ENCODE measurements at regions not wholly inside any gene's neighbourhood (a gene's known extent, or its start where the extent isn't known, plus 50 kb on each side); places are given as distances from the start of the nearest gene placed in this dataset.
A peak's percentile ranks its signal among the peaks of the same experiment; 100 is the strongest.
"Not testable (repeated sequence)": the region's sequence is repeated elsewhere in the genome, so short reads cannot be mapped to it uniquely, and the experiment has no call there.

DNA sequence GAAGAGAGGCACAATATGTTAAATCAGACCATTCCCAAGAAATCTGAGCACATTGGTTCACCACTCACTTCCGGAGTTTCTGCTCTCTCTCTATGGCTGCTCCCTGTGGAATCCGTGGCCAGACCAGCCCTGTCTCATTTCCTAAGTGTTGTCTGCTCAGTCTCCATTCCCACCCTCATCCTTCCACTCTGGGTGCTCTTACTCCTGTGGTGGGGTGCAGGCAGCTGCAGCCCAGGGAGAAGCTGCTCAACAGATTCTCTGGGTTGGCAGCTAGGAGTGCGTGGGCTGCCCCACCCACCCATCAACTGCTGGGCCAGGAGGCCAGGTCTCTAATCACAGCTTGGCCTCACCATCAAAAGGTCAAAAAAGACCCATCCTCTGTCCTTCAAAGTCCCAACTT, 98.3 kb downstream of the ARL4C start:
- Histone ChIP-seq H3K27me3 (no peaks in the 10 kb centered on the region), H3K9me3 (replicated peaks) (0 out of 2 replicates have a peak, but pooled peaks cover 4% of the 10 kb centered on the region), H3K4me3 (no peak overlapping the region), H3K36me3 (no peaks in the 10 kb centered on the region), H3K27ac (no peak overlapping the region), H3K4me1 (peaks cover 26% of the 10 kb centered on the region)
- no peak for DNase-seq

DNA sequence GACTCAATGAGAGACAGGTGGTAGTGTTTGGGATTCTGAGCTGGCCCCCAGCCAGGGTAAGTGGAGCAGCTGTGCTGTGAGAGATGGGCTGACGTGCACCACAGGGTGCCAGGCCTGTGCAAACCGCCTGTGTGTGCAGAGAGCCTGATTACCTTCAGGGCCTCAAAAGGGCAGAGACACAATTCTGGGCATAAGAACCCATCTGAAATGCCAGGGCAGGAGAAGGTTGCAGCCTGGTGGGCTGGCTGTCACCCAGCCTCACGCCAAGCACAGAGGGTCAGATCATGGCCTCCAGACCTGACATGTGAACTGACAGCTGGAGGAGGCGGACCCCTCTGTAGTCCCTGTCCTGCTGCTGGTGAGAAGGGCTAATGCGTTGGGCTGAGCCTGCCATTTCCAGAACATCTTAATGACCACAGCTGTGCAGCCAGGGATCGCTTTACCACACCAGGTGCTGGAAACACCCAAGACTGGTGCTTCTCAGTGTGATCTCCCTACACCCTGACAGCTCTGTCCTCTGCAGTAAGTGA, 100.9 kb downstream of the ARL4C start:
- no peaks in the 10 kb centered on the region for H3K36me3 ChIP-seq
- peak; percentile 97 to 99 for DNase-seq
- peaks cover 16% of the 10 kb centered on the region for H3K4me1 ChIP-seq
- peak overlapping the region; percentile 81 for H3K27ac ChIP-seq
- 0 out of 2 replicates have a peak, but pooled peaks cover 4% of the 10 kb centered on the region for H3K9me3 ChIP-seq (replicated peaks)
- H3K27me3 ChIP-seq: no peaks in the 10 kb centered on the region
- H3K4me3 ChIP-seq: no peak overlapping the region; the same call in 1 of the 2 replicates

DNA sequence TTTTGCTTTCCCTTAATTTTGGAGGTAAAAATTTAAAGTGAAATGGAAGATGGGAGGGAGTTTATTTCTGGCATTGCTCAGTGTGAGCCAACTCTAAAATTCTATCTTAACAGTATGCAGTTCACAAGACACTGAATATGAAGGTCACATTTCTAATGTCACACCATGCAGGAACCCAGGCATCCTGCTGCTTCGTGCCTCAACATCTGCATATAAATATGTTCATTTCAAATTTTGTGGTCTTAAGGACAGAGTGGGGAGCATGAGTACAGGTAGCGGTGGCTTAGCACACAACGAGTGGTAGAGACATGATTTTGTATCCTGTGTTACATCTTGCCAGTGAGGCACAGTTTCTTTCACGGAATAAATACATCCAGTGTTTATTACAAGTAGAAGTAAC, 102.4 kb downstream of the ARL4C start:
- H3K36me3 ChIP-seq: no peaks in the 10 kb centered on the region
- no peaks in the 10 kb centered on the region for H3K27me3 ChIP-seq
- H3K9me3 ChIP-seq (replicated peaks): peaks cover 3% of the 10 kb centered on the region; the same call in 1 of the 2 replicates
- H3K4me1 ChIP-seq: peaks cover 15% of the 10 kb centered on the region
- DNase-seq: no peak
- H3K4me3 ChIP-seq: no peak overlapping the region
- no peak overlapping the region for H3K27ac ChIP-seq

DNA sequence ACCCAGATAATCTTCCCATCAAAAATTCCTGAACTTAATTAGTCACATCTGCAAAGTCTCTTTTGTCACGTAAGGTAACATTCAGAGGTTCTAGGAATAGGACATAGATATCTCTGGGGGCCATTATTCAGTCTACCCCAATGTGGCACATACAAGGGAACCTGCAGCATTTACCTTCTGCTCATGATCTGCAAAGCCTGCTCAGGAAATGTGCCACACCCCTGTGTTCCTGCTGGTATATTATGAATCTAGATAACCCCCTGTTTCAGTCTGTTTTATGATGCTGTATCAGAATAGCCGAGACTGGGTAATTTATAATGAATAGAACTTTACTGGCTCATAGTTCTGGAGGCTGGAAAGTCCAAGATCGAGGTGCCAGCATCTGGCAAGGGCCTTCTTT, 103.5 kb downstream of the ARL4C start:
- H3K4me1 ChIP-seq: peaks cover 15% of the 10 kb centered on the region

DNA sequence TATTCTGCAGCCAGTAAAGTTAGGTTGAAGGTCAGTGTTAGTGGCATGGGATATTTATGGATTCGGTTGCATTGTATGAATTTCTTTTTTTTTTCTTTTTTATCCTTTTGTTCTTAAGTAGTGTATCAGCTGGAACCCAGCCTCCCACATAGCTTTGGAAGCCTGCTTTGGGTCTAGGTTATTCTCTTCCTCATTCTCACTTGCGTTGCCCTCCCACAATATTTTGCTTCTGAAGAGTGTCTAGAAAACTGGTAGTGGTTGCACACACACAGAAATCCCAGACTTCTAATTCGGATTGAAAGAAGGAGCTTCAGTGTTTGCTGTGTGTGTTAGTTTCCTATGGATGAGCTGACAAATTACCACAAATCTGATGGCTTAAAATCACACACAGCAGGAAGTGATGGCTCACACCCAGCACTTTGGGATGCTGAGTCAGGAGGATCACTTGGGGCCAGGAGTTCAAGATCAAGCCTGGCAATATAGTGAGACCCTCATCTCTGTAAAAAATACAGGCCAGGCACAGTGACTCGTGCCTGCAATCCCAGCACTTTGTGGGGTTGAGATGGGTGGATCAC, 104.8 kb downstream of the ARL4C start:
- no peaks in the 10 kb centered on the region for H3K36me3 ChIP-seq
- no peak overlapping the region for H3K27ac ChIP-seq
- no peak for DNase-seq
- peaks cover 15% of the 10 kb centered on the region for H3K4me1 ChIP-seq
- no peak overlapping the region for H3K4me3 ChIP-seq
- H3K9me3 ChIP-seq (replicated peaks): peaks cover 3% of the 10 kb centered on the region; the same call in 1 of the 2 replicates
- H3K27me3 ChIP-seq: no peaks in the 10 kb centered on the region

More for the DNA sequence above, 103.5 kb downstream of the ARL4C start:
- peaks cover 3% of the 10 kb centered on the region; the same call in 1 of the 2 replicates for H3K9me3 ChIP-seq (replicated peaks)
- H3K27ac ChIP-seq: no peak overlapping the region
- H3K4me3 ChIP-seq: no peak overlapping the region
- no peak for DNase-seq
- H3K36me3 ChIP-seq: no peaks in the 10 kb centered on the region
- H3K27me3 ChIP-seq: no peaks in the 10 kb centered on the region

DNA sequence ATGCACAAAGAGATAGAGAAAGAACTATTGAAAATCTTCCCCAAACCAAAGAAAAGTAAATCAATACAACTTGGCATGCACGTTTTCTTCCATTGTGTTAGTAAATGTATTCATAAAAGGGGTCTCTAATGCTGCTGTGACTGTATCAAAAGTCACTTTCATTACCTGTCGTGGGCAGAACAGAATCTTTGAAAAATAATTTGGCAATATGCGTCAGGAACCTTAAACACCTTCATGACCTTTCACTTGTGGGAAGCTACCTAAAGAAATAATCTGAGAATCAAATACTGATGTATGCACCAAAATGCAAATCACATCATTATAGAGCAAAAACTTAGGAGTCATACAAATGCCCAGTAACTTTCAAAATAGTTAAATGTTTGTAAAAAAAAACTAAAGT, 105.3 kb downstream of the ARL4C start:
- H3K27me3 ChIP-seq: no peaks in the 10 kb centered on the region
- no peak for DNase-seq
- peaks cover 3% of the 10 kb centered on the region; the same call in 1 of the 2 replicates for H3K9me3 ChIP-seq (replicated peaks)
- H3K4me3 ChIP-seq: no peak overlapping the region
- no peak overlapping the region for H3K27ac ChIP-seq
- H3K36me3 ChIP-seq: no peaks in the 10 kb centered on the region
- H3K4me1 ChIP-seq: peaks cover 11% of the 10 kb centered on the region

DNA sequence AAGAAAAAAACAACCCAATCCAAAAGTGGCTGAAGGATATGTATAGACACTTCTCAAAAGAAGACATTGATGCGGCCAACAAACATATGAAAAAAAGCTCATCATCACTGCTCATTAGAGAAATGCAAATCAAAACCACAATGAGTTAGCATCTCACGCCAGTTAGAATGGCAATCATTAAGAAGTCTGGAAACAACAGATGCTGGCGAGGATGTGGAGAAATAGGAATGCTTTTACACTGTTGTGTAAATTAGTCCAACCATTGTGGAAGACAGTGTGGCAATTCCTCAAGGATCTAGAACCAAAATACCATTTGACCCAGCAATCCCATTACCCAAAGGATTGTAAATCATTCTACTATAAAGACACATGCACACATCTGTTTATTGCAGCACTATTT, 107.2 kb downstream of the ARL4C start:
- not testable (repeated sequence) for H3K36me3 ChIP-seq; H3K9me3 ChIP-seq (replicated peaks); H3K27ac ChIP-seq; H3K4me1 ChIP-seq; H3K27me3 ChIP-seq; DNase-seq; H3K4me3 ChIP-seq

DNA sequence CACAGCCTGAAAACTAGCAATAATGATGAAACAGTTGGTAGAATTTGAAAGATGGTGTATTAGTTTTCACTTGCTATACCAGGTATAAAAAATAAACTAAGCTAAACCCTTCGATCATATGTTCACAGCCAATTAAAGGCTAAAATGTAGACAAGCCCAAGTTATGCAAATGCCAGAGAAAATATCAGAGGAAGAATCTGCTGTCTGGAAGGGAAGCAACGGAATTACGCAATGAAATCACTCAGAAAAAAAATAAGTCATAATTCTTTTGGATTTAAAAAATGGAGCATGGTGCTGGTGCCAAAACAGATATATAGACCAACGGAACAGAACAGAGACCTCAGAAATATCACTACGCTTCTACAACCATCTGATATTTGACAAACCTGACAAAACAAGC, 108.3 kb downstream of the ARL4C start:
- no peaks in the 10 kb centered on the region for H3K27me3 ChIP-seq
- H3K27ac ChIP-seq: no peak overlapping the region
- peaks cover 5% of the 10 kb centered on the region; the same call in 1 of the 2 replicates for H3K9me3 ChIP-seq (replicated peaks)
- no peak for DNase-seq
- no peaks in the 10 kb centered on the region for H3K4me1 ChIP-seq
- H3K4me3 ChIP-seq: no peak overlapping the region
- H3K36me3 ChIP-seq: no peaks in the 10 kb centered on the region

DNA sequence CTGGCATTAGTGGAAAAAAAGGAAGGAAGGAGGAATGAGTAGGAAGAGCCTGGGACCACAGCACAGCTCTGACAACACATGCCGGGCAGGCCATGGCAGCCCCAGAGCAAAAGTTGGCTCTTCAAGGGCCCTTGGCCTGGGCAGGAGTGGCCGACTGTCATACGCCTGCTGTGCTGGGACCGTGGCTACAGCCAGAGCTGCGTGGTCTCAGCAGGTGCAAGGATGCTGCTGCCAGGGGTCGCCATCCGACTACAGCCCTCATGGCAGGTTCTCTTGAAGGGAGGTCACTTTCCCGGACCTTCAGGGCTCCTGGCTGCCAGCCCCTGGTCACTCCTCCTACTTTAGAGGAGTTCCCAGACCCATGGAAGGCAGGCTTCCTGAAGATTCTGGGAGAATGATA, 109.9 kb downstream of the ARL4C start:
- H3K27ac ChIP-seq: no peak overlapping the region
- no peaks in the 10 kb centered on the region for H3K4me1 ChIP-seq
- peaks cover 5% of the 10 kb centered on the region; the same call in 1 of the 2 replicates for H3K9me3 ChIP-seq (replicated peaks)
- no peaks in the 10 kb centered on the region for H3K36me3 ChIP-seq
- no peak overlapping the region for H3K4me3 ChIP-seq
- no peaks in the 10 kb centered on the region for H3K27me3 ChIP-seq
- no peak for DNase-seq

DNA sequence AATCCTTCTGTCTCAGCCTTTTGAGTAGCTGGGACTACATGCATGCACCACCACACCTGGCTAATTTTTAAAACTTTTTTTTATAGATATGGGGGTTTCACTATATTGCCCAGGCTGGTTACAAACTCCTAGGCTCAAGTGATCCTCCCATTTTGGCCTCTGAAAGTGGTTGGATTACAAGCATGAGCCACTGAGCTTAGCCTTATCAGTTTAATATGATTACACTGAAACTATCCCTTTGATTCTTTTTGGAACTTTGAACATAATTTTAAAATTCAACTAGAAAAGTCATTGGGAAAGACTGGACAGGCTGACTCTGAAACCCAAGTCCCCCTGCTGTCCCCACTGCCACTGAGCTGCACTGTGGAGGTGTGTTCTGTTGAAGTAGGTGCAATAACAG, 114.8 kb downstream of the ARL4C start:
- Histone ChIP-seq H3K4me1 (peaks cover 9% of the 10 kb centered on the region), H3K27me3 (no peaks in the 10 kb centered on the region), H3K4me3 (no peak overlapping the region), H3K36me3 (no peaks in the 10 kb centered on the region), H3K9me3 (replicated peaks) (peaks cover 3% of the 10 kb centered on the region; the same call in 1 of the 2 replicates), H3K27ac (no peak overlapping the region)
- no peak for DNase-seq

DNA sequence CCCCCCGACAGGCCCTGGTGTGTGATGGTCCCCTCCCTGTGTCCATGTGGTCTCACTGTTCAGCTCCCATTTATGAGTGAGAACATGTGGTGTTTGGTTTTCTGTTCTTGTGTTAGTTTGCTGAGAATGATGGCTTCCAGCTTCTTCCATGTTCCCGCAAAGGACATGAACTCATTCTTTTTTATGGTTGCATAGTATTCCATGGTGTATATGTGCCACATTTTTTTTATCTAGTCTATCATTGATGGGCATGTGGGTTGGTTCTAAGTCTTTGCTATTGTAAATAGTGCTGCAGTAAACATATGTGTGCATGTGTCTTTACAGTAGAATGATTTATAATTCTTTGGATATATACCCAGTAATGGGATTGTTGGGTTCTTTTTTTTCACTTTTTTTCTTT, 117.9 kb downstream of the ARL4C start:
- H3K27ac ChIP-seq; H3K4me3 ChIP-seq; H3K27me3 ChIP-seq; H3K36me3 ChIP-seq; DNase-seq; H3K9me3 ChIP-seq (replicated peaks): not testable (repeated sequence)
- H3K4me1 ChIP-seq: peaks cover 21% of the 10 kb centered on the region

DNA sequence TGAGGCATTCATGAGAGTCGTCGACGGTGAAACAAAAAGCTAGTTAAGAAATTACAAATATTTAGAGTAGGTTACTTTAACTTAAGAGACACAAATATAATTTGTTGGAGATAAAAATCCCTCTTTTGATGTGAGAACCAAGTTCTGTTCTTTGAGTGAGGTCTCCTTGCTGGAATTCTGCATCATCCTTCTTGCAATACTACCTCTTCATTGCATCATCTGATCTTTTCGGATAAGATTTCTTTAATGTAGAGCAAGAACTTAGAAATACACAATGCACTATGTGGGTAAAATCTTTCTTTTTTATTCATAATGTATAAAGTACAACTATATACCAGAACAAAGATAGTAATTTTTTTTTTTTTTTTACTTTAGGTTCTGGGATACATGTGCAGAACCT, 118.4 kb downstream of the ARL4C start:
- Histone ChIP-seq H3K36me3 (no peaks in the 10 kb centered on the region), H3K9me3 (replicated peaks) (no peaks in the 10 kb centered on the region; the same call in 1 of the 2 replicates), H3K27ac (peak overlapping the region; percentile 55), H3K27me3 (no peaks in the 10 kb centered on the region), H3K4me1 (peaks cover 21% of the 10 kb centered on the region), H3K4me3 (peak overlapping the region; percentile 36)
- DNase-seq: no peak

DNA sequence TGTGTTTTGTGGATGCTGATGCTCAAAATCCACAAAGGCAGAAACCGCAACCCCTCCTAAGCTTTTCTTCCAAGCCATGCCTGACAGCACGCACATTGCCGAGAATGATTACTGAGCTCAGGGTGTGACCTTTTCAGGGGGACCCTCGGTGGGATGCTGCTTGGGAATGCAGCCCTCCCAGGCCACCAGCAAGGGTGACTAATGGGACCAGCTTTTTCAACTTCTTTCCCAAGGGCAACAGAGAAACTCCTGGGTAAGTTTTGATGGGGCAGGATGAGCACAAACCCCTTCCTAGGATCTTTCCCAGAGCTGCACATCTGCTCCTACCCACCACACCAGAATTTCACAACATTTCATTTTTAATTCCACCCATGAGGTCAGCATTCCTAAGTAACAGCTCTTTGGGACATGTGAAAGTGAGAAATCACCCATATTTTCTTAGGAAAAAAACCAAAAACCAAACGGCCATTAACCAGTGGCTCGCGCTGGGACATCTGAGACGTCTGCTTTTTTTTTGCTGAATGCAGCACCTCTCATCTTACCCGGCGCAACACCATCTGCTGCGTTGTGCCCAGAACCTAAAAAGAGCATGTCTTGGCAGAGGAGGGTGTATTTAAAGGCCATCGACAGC, 119.0 kb downstream of the ARL4C start:
- peaks cover 21% of the 10 kb centered on the region for H3K4me1 ChIP-seq
- H3K36me3 ChIP-seq: no peaks in the 10 kb centered on the region
- peak overlapping the region; percentile 36 for H3K4me3 ChIP-seq
- no peaks in the 10 kb centered on the region for H3K9me3 ChIP-seq (replicated peaks)
- H3K27me3 ChIP-seq: no peaks in the 10 kb centered on the region
- H3K27ac ChIP-seq: peak overlapping the region; percentile 55
- DNase-seq: peak; percentile 57 to 76

DNA sequence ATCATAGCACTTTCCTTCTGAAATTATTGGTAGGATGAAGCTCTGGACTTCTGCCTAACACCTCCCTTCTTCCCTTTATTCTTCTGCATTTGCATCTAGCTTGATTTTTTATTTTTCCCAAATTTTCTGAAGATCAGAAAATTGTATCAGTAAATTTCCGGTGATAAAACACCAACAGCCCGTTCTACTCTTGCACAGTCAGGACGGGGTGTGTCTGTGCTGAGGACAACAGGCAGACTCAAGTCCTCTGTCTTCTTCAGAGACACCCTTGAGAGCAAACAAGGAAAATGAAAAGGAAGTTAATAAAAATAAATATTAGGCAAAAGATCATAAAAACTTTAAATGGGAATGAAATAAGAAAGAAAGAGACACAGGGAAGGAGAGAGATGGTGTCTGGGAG, 120.7 kb downstream of the ARL4C start:
- Histone ChIP-seq H3K4me1 (peaks cover 21% of the 10 kb centered on the region), H3K27me3 (no peaks in the 10 kb centered on the region), H3K36me3 (no peaks in the 10 kb centered on the region), H3K9me3 (replicated peaks) (no peaks in the 10 kb centered on the region), H3K27ac (no peak overlapping the region), H3K4me3 (no peak overlapping the region)
- DNase-seq: no peak

DNA sequence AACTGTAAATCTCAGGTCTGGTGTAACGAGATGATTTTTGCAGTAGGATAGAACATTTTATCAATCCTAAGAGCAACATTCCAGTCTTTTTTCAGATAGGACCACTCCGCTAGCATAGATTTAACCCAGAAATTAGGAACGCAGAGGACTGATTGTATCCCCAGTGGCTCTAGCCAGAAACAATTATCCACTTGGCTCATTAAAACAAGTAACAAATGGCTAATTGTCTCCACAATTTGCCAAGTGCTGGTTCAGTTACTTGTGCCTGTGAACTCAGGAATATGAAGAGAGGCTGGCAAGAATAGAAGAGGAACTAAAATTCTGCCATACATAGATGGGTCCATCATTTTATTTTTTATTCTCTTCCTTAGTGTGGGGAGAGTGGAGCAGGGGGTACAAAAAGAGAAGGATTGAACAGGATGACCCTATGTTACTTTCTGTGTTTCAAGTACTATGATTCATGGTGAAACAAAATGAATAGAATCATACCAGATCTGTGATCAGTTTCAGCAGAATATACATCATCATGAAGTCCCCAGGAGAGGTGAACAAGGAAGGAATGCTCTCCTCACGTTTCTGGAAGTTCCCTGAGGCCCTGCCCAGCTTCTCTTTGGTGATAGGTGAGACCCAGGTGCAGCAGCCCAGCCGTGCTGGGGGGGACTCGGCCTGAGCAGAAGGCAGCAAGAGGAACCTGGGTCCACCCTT, 121.6 kb downstream of the ARL4C start:
- no peak overlapping the region for H3K4me3 ChIP-seq
- H3K36me3 ChIP-seq: no peaks in the 10 kb centered on the region
- H3K9me3 ChIP-seq (replicated peaks): no peaks in the 10 kb centered on the region
- H3K27ac ChIP-seq: no peak overlapping the region
- H3K4me1 ChIP-seq: peaks cover 21% of the 10 kb centered on the region
- no peak for DNase-seq
- H3K27me3 ChIP-seq: no peaks in the 10 kb centered on the region
